MM.1S (cell line): ENCODE measurements at regions not wholly inside any gene's neighbourhood (a gene's known extent, or its start where the extent isn't known, plus 50 kb on each side); places are given as distances from the start of the nearest gene placed in this dataset.

Source experiments
- EZH2phosphoT487 ChIP-seq: fragments of 300-600 bp; sonication (generic); IDR thresholded peaks from 2 replicates; pipeline ENCODE4 v1.6.1; 2018; ENCODE audit warnings: antibody characterized with exemption, low read length
- TF ChIP-seq, protein P1 (sequence below): fragments of 300-600 bp; sonication (generic); IDR thresholded peaks from 2 replicates; pipeline ENCODE4 v1.5.1; 2016; ENCODE audit warnings: antibody characterized with exemption, low read length, mixed read lengths

DNA sequence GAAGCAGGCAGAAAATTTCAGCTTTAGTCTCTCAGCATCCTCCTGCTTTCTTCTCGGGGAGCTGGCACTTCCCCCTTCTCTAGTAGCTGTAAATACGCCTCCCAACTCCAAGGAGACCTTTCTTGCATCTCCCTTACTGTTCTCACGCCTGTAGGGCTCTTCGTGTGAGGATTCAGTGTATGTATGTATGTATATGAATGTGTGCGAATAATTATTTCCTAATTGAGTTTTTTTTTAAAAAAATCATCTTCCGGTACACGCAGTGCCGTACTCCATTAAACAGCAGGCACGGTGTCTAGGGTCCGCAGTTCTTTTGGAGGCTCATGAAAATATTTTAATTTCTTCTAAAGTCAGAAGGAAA, 85.4 kb downstream of the HFE start:
- TF ChIP-seq, protein P1, sequence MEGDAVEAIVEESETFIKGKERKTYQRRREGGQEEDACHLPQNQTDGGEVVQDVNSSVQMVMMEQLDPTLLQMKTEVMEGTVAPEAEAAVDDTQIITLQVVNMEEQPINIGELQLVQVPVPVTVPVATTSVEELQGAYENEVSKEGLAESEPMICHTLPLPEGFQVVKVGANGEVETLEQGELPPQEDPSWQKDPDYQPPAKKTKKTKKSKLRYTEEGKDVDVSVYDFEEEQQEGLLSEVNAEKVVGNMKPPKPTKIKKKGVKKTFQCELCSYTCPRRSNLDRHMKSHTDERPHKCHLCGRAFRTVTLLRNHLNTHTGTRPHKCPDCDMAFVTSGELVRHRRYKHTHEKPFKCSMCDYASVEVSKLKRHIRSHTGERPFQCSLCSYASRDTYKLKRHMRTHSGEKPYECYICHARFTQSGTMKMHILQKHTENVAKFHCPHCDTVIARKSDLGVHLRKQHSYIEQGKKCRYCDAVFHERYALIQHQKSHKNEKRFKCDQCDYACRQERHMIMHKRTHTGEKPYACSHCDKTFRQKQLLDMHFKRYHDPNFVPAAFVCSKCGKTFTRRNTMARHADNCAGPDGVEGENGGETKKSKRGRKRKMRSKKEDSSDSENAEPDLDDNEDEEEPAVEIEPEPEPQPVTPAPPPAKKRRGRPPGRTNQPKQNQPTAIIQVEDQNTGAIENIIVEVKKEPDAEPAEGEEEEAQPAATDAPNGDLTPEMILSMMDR = no peak
- no peak for TF ChIP-seq EZH2phosphoT487
